Ishikawa (cell line): ENCODE measurements at regions not wholly inside any gene's neighbourhood (a gene's known extent, or its start where the extent isn't known, plus 50 kb on each side); places are given as distances from the start of the nearest gene placed in this dataset.

Experiments used
- CEBPB ChIP-seq: IDR thresholded peaks from 2 replicates; pipeline ENCODE4 v1.6.1; 2012
- CREB1 ChIP-seq: IDR thresholded peaks from 2 replicates; pipeline ENCODE4 v1.6.1; 2012; ENCODE audit warnings: low read depth
- EGR1 ChIP-seq: IDR thresholded peaks from 2 replicates; pipeline ENCODE4 v1.6.1; 2012
- EP300 ChIP-seq: IDR thresholded peaks from 2 replicates; pipeline ENCODE4 v1.6.1; 2012; ENCODE audit warnings: borderline replicate concordance
- FOXM1 ChIP-seq: IDR thresholded peaks from 2 replicates; pipeline ENCODE4 v1.6.1; 2012; ENCODE audit warnings: low read depth, borderline replicate concordance
- MAX ChIP-seq: IDR thresholded peaks from 2 replicates; pipeline ENCODE4 v1.6.1; 2012
- NFIC ChIP-seq: IDR thresholded peaks from 2 replicates; pipeline ENCODE4 v1.6.1; 2012
- RAD21 ChIP-seq: IDR thresholded peaks from 2 replicates; pipeline ENCODE4 v1.6.1; 2012; ENCODE audit warnings: low read depth
- REST ChIP-seq: IDR thresholded peaks from 2 replicates; pipeline ENCODE4 v1.6.1; 2012; ENCODE audit warnings: low read depth, mild to moderate bottlenecking
- TAF1 ChIP-seq: IDR thresholded peaks from 2 replicates; pipeline ENCODE4 v1.6.1; 2012; ENCODE audit warnings: low read depth, mild to moderate bottlenecking
- TCF12 ChIP-seq: IDR thresholded peaks from 2 replicates; pipeline ENCODE4 v1.6.1; 2012; ENCODE audit warnings: low read depth
- TEAD4 ChIP-seq: IDR thresholded peaks from 2 replicates; pipeline ENCODE4 v1.6.1; 2012
- USF1 ChIP-seq: IDR thresholded peaks from 2 replicates; pipeline ENCODE4 v1.6.1; 2012
- YY1 ChIP-seq: IDR thresholded peaks from 2 replicates; pipeline ENCODE4 v1.6.1; 2012; ENCODE audit warnings: low read depth
- ZBTB7A ChIP-seq: IDR thresholded peaks from 2 replicates; pipeline ENCODE4 v1.6.1; 2012; ENCODE audit warnings: low read depth

GRCh38 chr3:117751651-117752050, 1042.1 kb downstream of the TUSC7 start:
- no peak for TF ChIP-seq TCF12
- TF ChIP-seq NFIC = no peak
- no peak for TF ChIP-seq EGR1
- TF ChIP-seq CREB1 = no peak
- no peak for TF ChIP-seq EP300
- TF ChIP-seq TEAD4 = no peak
- TF ChIP-seq ZBTB7A = no peak
- TF ChIP-seq MAX = no peak
- TF ChIP-seq USF1 = no peak
- no peak for TF ChIP-seq YY1
- no peak for TF ChIP-seq FOXM1
- no peak for TF ChIP-seq CEBPB
- TF ChIP-seq TAF1 = no peak

GRCh38 chr3:117752984-117753717, 1043.6 kb downstream of the TUSC7 start:
- TF ChIP-seq REST = no peak
- no peak for TF ChIP-seq CEBPB
- no peak for TF ChIP-seq TAF1
- TF ChIP-seq CREB1 = no peak
- no peak for TF ChIP-seq MAX
- no peak for TF ChIP-seq FOXM1
- TF ChIP-seq ZBTB7A = no peak
- TF ChIP-seq TEAD4 = no peak
- no peak for TF ChIP-seq USF1
- TF ChIP-seq TCF12 = no peak
- TF ChIP-seq EP300 = no peak
- TF ChIP-seq RAD21 = no peak
- TF ChIP-seq NFIC = no peak

GRCh38 chr3:117754058-117754457, 1044.5 kb downstream of the TUSC7 start:
- no peak for TF ChIP-seq TAF1
- no peak for TF ChIP-seq NFIC
- no peak for TF ChIP-seq USF1
- no peak for TF ChIP-seq REST
- TF ChIP-seq CREB1 = no peak
- no peak for TF ChIP-seq EP300
- no peak for TF ChIP-seq TCF12
- no peak for TF ChIP-seq EGR1
- no peak for TF ChIP-seq YY1
- TF ChIP-seq TEAD4 = no peak
- TF ChIP-seq ZBTB7A = no peak
- no peak for TF ChIP-seq FOXM1
- TF ChIP-seq CEBPB = no peak
- no peak for TF ChIP-seq MAX

GRCh38 chr3:117754841-117755240, 1045.3 kb downstream of the TUSC7 start:
- TF ChIP-seq MAX (no peak), FOXM1 (no peak), CEBPB (no peak), ZBTB7A (no peak), USF1 (no peak), REST (no peak), EP300 (no peak), YY1 (no peak), RAD21 (no peak), TCF12 (no peak), TEAD4 (no peak), TAF1 (no peak)
